Naive B cell (primary cell): ENCODE measurements at regions not wholly inside any gene's neighbourhood (a gene's known extent, or its start where the extent isn't known, plus 50 kb on each side); places are given as distances from the start of the nearest gene placed in this dataset.

Experiments used
- ATAC-seq, 2 donors: fragments of 150-1000 bp; cut with Tn5 transposase; 2 replicates each; pipeline ENCODE4 v1.10.0; 2021; ENCODE audit warnings: low read depth in 2 of 2, mild to moderate bottlenecking in 2 of 2, moderate library complexity in 2 of 2
- DNase-seq: peaks from one replicate; pipeline ENCODE4 v3.0.0; 2022
- H3K27ac Mint-ChIP-seq, 6 donors: one replicate each; pipeline ENCODE4 v1.8.0; 2020 to 2022; ENCODE audit warnings: mild to moderate bottlenecking in 6 of 6, mixed read lengths in 6 of 6, moderate library complexity in 5 of 6, inconsistent platforms in 2 of 6
- H3K27me3 Mint-ChIP-seq, 3 donors: one replicate each; pipeline ENCODE4 v1.8.0; 2021 to 2022; ENCODE audit warnings: mixed read lengths in 3 of 3, mild to moderate bottlenecking in 1 of 3
- H3K36me3 Mint-ChIP-seq, 2 donors: one replicate each; pipeline ENCODE4 v1.8.0; 2020 to 2022; ENCODE audit warnings: mixed read lengths in 2 of 2, inconsistent platforms in 1 of 2, mild to moderate bottlenecking in 1 of 2
- H3K4me1 Mint-ChIP-seq, 3 donors: one replicate each; pipeline ENCODE4 v1.8.0; 2020 to 2022; ENCODE audit warnings: mixed read lengths in 3 of 3, inconsistent platforms in 1 of 3, mild to moderate bottlenecking in 1 of 3, moderate library complexity in 1 of 3
- H3K4me3 Mint-ChIP-seq, 8 donors: one replicate each; pipeline ENCODE4 v1.8.0; 2020 to 2022; ENCODE audit warnings: mild to moderate bottlenecking in 8 of 8, mixed read lengths in 8 of 8, moderate library complexity in 8 of 8, inconsistent platforms in 2 of 8
- H3K9me3 Mint-ChIP-seq, 7 donors: one replicate each; pipeline ENCODE4 v1.8.0; 2020 to 2022; ENCODE audit warnings: mixed read lengths in 7 of 7, mild to moderate bottlenecking in 5 of 7, inconsistent platforms in 2 of 7, moderate library complexity in 1 of 7

DNA sequence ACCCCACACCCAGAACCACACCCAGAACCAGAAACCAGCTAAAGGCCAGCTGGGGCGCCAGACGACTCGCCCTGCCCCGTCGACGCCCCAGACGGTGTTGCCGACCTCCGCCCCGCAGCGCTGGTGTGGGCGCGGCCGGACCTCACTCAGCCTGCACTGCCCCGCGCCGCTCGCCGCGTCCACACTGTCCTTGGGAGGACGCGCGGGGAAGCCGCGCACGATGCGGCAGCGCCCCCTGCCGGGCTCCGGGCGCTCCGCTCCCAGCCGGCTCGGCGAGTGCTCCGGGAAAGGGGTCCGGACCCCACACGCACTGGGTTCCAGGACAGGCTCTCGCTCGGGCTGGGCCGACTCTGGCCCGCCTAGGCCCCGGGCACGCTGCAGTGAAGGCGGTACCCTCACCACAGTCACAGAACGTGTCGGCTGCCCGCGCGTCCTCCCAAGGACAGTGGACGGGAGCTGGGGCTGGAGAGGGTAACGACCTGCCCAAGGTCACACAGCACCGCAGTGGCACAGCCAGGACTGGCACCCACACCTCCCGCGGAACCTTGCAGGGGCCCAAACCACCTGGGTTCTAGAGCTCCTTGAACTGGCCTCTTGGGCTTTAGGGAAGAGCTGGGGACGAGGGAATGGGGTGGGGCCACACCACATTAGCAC, 90.2 kb downstream of the DMRTA2 start:
- H3K27me3 Mint-ChIP-seq: peaks cover 68 to 75% (median 68%) of the 10 kb centered on the region in 3 donors
- peak; percentile 25 to 36 for ATAC-seq

DNA sequence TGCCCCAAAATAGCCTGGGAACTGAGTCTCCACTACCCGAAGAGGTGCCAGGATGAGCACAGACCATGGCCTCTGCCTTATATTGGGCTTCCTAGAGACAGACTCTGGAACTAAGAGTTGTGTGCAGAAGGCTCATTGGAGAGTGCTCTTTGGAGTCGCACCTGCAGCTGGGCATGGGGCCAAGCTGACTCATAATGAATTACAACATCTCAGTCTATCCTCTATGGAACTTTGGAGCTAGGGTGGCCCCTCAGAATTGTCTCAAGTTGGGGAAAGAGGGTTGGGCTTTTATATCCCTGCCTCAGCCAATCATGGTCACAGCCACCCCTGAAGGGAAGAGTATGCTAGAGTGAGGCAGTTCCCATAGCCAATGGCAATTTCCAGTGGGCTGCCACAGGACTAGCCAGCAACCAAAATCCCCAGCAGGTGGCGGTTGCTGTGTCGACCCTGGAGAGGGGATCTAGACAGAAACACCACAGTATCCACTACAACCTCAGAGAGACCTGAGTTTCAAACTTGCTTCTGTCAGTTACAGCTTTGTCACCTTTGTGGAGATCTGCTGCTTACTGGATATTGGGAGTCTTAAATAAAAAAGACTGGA, 93.8 kb downstream of the DMRTA2 start:
- H3K27me3 Mint-ChIP-seq: peaks cover 46 to 53% (median 47%) of the 10 kb centered on the region in 3 donors
- no peak overlapping the region for H3K27ac Mint-ChIP-seq
- DNase-seq (no peak), ATAC-seq (no peak)
- no peak overlapping the region for H3K4me3 Mint-ChIP-seq
- H3K36me3 Mint-ChIP-seq: no peaks in the 10 kb centered on the region
- H3K9me3 Mint-ChIP-seq: peaks cover 0 to 2% (median 0%) of the 10 kb centered on the region in 7 donors
- H3K4me1 Mint-ChIP-seq: peaks cover 4 to 11% (median 5%) of the 10 kb centered on the region in 3 donors

More for the DNA sequence above, 90.2 kb downstream of the DMRTA2 start:
- no peak overlapping the region for H3K27ac Mint-ChIP-seq
- peaks cover 0 to 2% (median 0%) of the 10 kb centered on the region in 7 donors for H3K9me3 Mint-ChIP-seq
- H3K36me3 Mint-ChIP-seq: no peaks in the 10 kb centered on the region
- DNase-seq: no peak
- H3K4me1 Mint-ChIP-seq: peaks cover 4 to 11% (median 5%) of the 10 kb centered on the region in 3 donors
- H3K4me3 Mint-ChIP-seq: peak overlapping the region in 5 of 8 donors; percentile 49 to 89 (median 66)

DNA sequence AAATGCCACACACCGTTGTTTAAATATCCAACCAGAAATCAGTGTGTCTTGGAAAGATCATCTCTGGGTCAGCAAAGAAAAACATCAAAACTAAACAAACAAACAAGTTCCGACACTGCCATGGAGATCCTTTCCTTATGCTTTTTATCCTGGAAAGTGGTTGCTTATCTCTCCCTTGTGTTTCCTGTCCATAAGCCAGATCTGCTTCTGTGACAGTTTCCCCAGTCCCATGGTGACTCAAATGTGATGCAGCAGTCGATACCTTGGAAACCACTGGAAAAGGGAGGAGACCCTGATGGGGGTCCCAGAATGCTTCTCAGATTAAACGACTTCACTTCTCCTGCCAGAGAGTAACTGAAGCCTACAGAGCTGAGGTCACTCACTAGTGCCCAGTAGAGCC, 94.7 kb downstream of the DMRTA2 start:
- Mint-ChIP-seq H3K4me3 (no peak overlapping the region), H3K27me3 (peaks cover 42 to 46% (median 45%) of the 10 kb centered on the region in 3 donors)
- ATAC-seq: no peak

DNA sequence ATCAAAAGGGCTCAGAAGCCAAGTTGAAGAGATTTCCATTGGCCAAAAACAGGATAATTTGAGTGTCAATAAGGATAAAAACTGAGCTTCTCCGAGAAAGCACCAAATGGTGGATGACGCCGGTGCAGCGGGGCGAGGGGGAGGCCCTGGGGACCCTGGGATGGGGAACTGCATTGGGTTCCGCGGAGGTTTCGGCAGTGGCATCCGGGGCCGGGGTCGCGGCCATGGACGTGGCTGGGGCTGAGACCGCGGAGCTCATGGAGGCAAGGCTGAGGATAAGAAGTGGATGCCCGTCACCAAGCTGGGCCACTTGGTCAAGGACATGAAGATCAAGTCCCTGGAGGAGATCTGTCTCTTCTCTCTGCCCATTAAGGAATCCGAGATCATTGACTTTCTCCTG, 97.2 kb downstream of the DMRTA2 start:
- H3K36me3 Mint-ChIP-seq: no peaks in the 10 kb centered on the region
- H3K4me1 Mint-ChIP-seq: no peaks in the 10 kb centered on the region
- peaks cover 0 to 2% (median 0%) of the 10 kb centered on the region in 7 donors for H3K9me3 Mint-ChIP-seq
- ATAC-seq (no peak), DNase-seq (no peak)
- no peak overlapping the region for H3K27ac Mint-ChIP-seq
- no peak overlapping the region for H3K4me3 Mint-ChIP-seq
- H3K27me3 Mint-ChIP-seq: peaks cover 28 to 41% (median 36%) of the 10 kb centered on the region in 3 donors

More for the DNA sequence above, 94.7 kb downstream of the DMRTA2 start:
- Mint-ChIP-seq H3K36me3 (no peaks in the 10 kb centered on the region), H3K4me1 (peaks cover 0 to 7% (median 0%) of the 10 kb centered on the region in 3 donors), H3K9me3 (peaks cover 0 to 2% (median 0%) of the 10 kb centered on the region in 7 donors), H3K27ac (no peak overlapping the region)
- no peak for DNase-seq

DNA sequence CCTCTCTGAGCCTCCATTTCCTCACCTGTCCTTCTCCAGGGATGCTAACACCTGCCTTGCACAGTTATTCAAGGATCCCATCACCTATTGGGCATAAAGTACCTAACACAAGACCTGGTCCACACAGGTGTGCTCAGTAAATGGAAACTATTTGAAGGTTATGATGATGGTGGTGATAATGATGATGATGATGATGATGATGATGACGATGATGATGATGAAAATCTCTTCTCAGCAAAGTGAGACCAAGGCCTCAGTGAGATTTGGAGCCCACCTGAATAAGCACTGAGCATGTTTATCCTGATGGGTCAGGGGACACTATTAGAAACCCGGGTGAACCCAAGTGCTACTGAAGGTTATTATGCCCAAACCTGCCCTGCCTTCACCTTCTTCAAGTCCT, 100.7 kb downstream of the DMRTA2 start:
- Mint-ChIP-seq H3K36me3 (no peaks in the 10 kb centered on the region), H3K27me3 (peaks cover 11 to 33% (median 20%) of the 10 kb centered on the region in 3 donors), H3K4me3 (no peak overlapping the region), H3K27ac (peak overlapping the region in 1 of 6 donors; percentile 70), H3K9me3 (peaks cover 0 to 4% (median 0%) of the 10 kb centered on the region in 7 donors), H3K4me1 (no peaks in the 10 kb centered on the region)
- DNase-seq: no peak
- ATAC-seq: no peak

DNA sequence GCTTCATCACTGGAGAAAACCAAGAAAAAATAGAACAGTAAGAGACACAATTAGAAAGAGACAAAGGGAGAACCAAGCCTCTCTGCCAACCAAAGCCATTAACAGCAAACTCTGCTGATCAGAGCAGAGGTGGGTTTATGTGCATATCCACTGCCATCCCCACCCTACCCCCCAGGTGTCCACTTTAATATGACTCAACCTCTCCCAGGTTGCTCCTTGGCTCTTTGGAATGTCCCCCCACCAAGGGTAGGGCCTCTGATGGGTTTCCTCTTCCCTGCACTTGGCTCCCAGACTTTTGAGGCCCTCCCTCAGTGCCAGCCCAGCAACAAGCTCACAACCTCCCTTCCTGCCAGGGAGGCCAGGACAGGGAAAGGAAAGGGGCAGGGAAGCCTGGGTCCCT, 104.8 kb downstream of the DMRTA2 start:
- no peaks in the 10 kb centered on the region for H3K4me1 Mint-ChIP-seq

DNA sequence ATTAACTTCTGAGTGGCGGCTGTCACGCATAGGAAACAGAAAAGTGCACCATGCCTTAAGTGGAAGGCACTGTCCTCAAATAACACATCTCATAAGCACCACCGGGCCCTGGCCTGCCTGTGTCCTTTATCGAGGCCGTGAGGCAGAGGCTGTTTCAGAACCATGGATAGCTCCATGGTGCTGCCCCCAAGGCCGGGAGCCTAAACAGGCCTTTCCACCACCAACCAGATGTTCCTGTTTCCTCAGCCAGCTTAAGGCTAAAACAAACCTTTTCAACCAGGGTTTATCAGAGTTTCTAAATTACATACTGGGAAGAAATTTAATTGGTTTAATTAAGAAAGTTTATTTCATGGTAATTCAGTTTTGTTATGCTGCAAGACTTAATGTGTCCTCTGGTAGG, 114.4 kb downstream of the DMRTA2 start:
- ATAC-seq (no peak), DNase-seq (no peak)
- H3K27ac Mint-ChIP-seq: no peak overlapping the region
- H3K9me3 Mint-ChIP-seq: peaks cover 0 to 9% (median 0%) of the 10 kb centered on the region in 7 donors
- H3K4me1 Mint-ChIP-seq: no peaks in the 10 kb centered on the region
- H3K27me3 Mint-ChIP-seq: peaks cover 5 to 24% (median 23%) of the 10 kb centered on the region in 3 donors
- H3K36me3 Mint-ChIP-seq: no peaks in the 10 kb centered on the region
- no peak overlapping the region for H3K4me3 Mint-ChIP-seq

More for the DNA sequence above, 104.8 kb downstream of the DMRTA2 start:
- DNase-seq (no peak), ATAC-seq (no peak)
- Mint-ChIP-seq H3K9me3 (peaks cover 0 to 4% (median 0%) of the 10 kb centered on the region in 7 donors), H3K27me3 (peaks cover 20 to 41% (median 28%) of the 10 kb centered on the region in 3 donors), H3K27ac (no peak overlapping the region), H3K4me3 (no peak overlapping the region), H3K36me3 (no peaks in the 10 kb centered on the region)

DNA sequence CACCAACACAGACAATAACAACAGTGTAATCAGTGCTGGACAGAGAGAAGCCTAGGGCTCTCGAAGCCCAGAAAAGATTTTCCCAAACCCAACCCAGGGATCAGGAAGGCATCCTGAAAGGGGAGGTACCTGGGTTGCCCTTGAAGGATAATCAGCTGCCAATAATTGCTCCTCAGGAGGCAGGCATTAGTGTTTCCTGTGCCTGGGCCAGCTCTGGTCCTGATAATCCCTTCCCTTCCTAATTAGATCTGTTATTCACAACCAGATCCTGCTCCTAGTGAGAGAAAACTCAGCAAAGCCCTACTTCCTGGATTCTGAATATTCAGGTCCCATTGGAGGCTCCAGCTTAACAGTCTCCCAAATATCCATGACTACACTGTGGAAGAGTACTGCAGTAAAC, 117.4 kb downstream of the DMRTA2 start:
- Mint-ChIP-seq H3K9me3 (peaks cover 0 to 9% (median 0%) of the 10 kb centered on the region in 7 donors), H3K4me1 (no peaks in the 10 kb centered on the region), H3K36me3 (no peaks in the 10 kb centered on the region), H3K4me3 (no peak overlapping the region), H3K27ac (no peak overlapping the region), H3K27me3 (peaks cover 7 to 19% (median 19%) of the 10 kb centered on the region in 3 donors)
- ATAC-seq (no peak), DNase-seq (no peak)

DNA sequence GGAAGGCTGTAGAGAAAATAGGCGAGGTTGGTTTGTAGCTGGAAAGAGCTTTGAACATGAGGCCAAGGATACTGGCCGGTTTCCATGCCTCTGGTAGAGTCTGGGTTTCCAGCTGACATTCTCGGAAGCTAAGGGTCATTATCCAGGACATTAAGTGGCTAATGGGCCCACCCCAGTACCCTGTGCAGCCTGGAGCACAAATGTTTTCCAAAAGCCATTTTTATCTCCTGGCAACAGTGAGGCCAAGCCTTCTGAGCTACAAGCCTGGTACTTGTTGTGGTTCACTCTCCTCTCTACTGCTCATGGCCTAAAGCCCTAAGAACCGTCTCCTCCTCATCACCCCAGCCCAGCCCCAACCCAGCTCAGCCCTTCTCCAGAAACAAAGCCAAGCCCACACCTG, 122.9 kb downstream of the DMRTA2 start:
- H3K27me3 Mint-ChIP-seq: peaks cover 14 to 24% (median 21%) of the 10 kb centered on the region in 3 donors
- peaks cover 0 to 13% (median 0%) of the 10 kb centered on the region in 7 donors for H3K9me3 Mint-ChIP-seq
- DNase-seq: no peak
- no peak for ATAC-seq
- H3K4me3 Mint-ChIP-seq: no peak overlapping the region
- H3K27ac Mint-ChIP-seq: no peak overlapping the region
- H3K36me3 Mint-ChIP-seq: no peaks in the 10 kb centered on the region
- no peaks in the 10 kb centered on the region for H3K4me1 Mint-ChIP-seq

DNA sequence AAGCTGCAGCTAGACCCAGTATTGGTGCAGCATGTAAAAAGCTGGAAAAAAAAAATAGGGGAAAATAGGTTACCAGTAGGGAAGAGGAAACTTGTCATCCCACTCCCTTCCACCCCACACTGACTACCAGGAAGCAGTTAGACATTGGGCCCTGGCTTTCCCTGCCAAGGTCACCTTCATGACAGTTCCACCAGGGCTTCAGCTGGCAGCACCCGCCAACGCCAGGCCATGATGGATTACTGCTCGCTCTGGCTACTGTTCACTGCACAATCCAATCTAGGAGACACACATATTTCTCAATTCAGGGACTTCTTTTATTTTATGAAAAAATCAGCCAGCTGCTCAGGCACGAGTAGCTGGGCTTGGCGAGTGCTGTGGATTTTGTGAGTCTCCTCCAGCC, 127.7 kb downstream of the DMRTA2 start:
- H3K27ac Mint-ChIP-seq: no peak overlapping the region
- ATAC-seq (no peak), DNase-seq (no peak)
- peaks cover 0 to 20% (median 3%) of the 10 kb centered on the region in 7 donors for H3K9me3 Mint-ChIP-seq
- no peaks in the 10 kb centered on the region for H3K36me3 Mint-ChIP-seq
- H3K27me3 Mint-ChIP-seq: peaks cover 8 to 24% (median 24%) of the 10 kb centered on the region in 3 donors
- no peak overlapping the region for H3K4me3 Mint-ChIP-seq
- H3K4me1 Mint-ChIP-seq: no peaks in the 10 kb centered on the region

DNA sequence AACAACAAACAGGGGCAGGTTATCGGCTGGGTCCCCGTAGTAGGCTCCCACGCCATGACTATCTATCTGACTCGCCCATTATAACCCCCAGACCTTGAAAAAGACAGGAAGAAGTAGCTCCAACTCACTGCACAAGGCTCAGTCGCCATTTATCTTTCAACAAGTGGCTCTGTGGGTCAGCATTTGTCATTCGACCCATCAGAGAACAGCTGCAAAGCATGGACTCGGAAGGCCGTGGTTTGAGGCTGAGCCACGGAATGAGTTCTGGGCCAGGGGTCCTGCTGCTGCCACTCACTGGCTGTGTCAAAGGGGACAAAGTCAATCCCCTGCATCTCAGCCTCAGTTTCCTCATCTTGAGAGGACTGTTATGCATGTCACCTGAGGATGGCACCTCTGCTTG, 131.0 kb downstream of the DMRTA2 start:
- peaks cover 0 to 20% (median 4%) of the 10 kb centered on the region in 7 donors for H3K9me3 Mint-ChIP-seq
- H3K27ac Mint-ChIP-seq: no peak overlapping the region
- no peaks in the 10 kb centered on the region for H3K36me3 Mint-ChIP-seq
- no peak overlapping the region for H3K4me3 Mint-ChIP-seq
- peaks cover 15 to 26% (median 21%) of the 10 kb centered on the region in 3 donors for H3K27me3 Mint-ChIP-seq
- H3K4me1 Mint-ChIP-seq: no peaks in the 10 kb centered on the region
- no peak for DNase-seq
- ATAC-seq: no peak

DNA sequence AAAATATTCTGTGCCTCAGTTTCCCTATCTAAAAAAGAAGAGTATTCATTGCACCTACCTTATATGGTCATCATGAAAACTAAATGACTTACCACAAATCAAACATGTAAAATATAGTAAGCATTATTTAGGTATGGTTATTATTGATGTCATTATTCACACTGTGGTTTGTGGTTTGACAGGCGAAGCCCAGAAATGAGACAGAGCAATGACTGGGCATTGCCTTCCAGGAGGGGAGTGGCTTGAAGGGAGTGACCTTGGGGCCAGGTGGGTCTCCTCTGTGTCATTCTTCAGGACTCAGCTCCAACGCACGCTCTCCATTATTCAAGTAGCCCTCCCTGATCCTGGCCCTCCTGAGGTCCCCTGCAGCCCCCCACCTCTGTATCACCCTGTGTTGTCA, 133.7 kb downstream of the DMRTA2 start:
- ATAC-seq: no peak

DNA sequence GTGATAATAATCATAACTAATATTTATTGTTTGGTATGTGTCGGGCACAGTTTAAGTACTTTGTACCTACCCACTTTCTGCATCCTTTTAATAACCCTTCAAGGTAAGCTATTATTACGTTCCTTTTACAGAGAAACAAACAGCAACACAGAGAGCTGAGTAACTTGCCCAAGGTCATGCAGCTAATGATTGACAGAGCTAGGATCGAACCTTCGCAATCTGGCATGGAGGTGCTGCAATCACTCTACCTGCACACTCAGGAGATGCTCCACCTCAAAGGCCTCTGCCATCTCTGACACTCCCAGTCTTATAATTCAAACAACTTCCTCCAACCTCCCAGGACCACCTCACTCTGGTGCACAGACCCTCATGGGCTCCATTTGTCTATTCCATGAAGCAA, 137.2 kb downstream of the DMRTA2 start:
- no peak overlapping the region for H3K4me3 Mint-ChIP-seq

More for the DNA sequence above, 133.7 kb downstream of the DMRTA2 start:
- H3K4me3 Mint-ChIP-seq: no peak overlapping the region
- no peak for DNase-seq
- no peaks in the 10 kb centered on the region for H3K36me3 Mint-ChIP-seq
- no peaks in the 10 kb centered on the region for H3K4me1 Mint-ChIP-seq
- H3K27me3 Mint-ChIP-seq: peaks cover 14 to 20% (median 17%) of the 10 kb centered on the region in 3 donors
- H3K9me3 Mint-ChIP-seq: peaks cover 0 to 13% (median 4%) of the 10 kb centered on the region in 7 donors
- H3K27ac Mint-ChIP-seq: no peak overlapping the region

More for the DNA sequence above, 137.2 kb downstream of the DMRTA2 start:
- peaks cover 6 to 34% (median 20%) of the 10 kb centered on the region in 3 donors for H3K27me3 Mint-ChIP-seq
- no peaks in the 10 kb centered on the region for H3K4me1 Mint-ChIP-seq
- ATAC-seq (no peak), DNase-seq (no peak)
- H3K27ac Mint-ChIP-seq: no peak overlapping the region
- H3K9me3 Mint-ChIP-seq: peaks cover 0 to 9% (median 2%) of the 10 kb centered on the region in 7 donors
- no peaks in the 10 kb centered on the region for H3K36me3 Mint-ChIP-seq
